CD4-positive, alpha-beta T cell (primary cell): ENCODE measurements at regions not wholly inside any gene's neighbourhood (a gene's known extent, or its start where the extent isn't known, plus 50 kb on each side); places are given as distances from the start of the nearest gene placed in this dataset.

ENCODE experiments used
- ATAC-seq: fragments of 200-7000 bp; cut with Tn5 transposase; one replicate; pipeline ENCODE4 v1.10.0; 2022; ENCODE audit warnings: mild to moderate bottlenecking; ENCODE audit not compliant: poor library complexity
- CTCF ChIA-PET: fragments of 350-600 bp; sonication (Branson Sonifier 250); formaldehyde crosslinking; loops from one replicate; lab custom pipeline; 2021; ENCODE audit warnings: antibody characterized with exemption, inconsistent platforms; lab: Charles Lee
- POLR2A ChIA-PET: fragments of 350-600 bp; sonication (Branson Sonifier 250); formaldehyde crosslinking; loops from one replicate; lab custom pipeline; 2021; ENCODE audit warnings: antibody characterized with exemption, inconsistent platforms; lab: Charles Lee
- DNase-seq, 14 experiments: peaks; one replicate each; pipeline ENCODE4 v3.0.0-alpha.2; 2013 to 2020; ENCODE audit warnings: mixed read lengths in 2 of 14
- H3K27ac ChIP-seq, 2 donors: one replicate each; pipeline versions ENCODE4 v1.5.1 to v1.7.0; 2013; ENCODE audit warnings: low read length in 2 of 2, low read depth in 1 of 2, mild to moderate bottlenecking in 1 of 2
- H3K27me3 ChIP-seq, 2 experiments: 1 replicate in 1 of 2; 2 replicates in 1 of 2; pipeline versions ENCODE4 v1.6.1 to v1.7.0; 2013; ENCODE audit warnings: low read length in 2 of 2, control low read depth in 1 of 2, mild to moderate bottlenecking in 1 of 2, moderate library complexity in 1 of 2; ENCODE audit not compliant: insufficient read depth in 2 of 2, control insufficient read depth in 1 of 2
- H3K36me3 ChIP-seq: one replicate; pipeline ENCODE4 v1.6.1; 2013; ENCODE audit warnings: low read length, control low read depth; ENCODE audit not compliant: insufficient read depth
- H3K4me1 ChIP-seq: one replicate; pipeline ENCODE4 v1.6.1; 2013; ENCODE audit warnings: low read length, control low read depth; ENCODE audit not compliant: insufficient read depth
- H3K4me3 ChIP-seq: one replicate; pipeline ENCODE4 v1.5.1; 2013; ENCODE audit warnings: mild to moderate bottlenecking, low read length, moderate library complexity
- H3K9me3 ChIP-seq, 2 experiments: 1 replicate in 1 of 2; 2 replicates in 1 of 2; pipeline versions ENCODE4 v1.6.1 to v1.7.0; 2013; ENCODE audit warnings: low read length in 2 of 2, mild to moderate bottlenecking in 2 of 2, control low read depth in 1 of 2, moderate library complexity in 1 of 2; ENCODE audit not compliant: control insufficient read depth in 1 of 2, insufficient read depth in 1 of 2
- H3K27ac Mint-ChIP-seq: one replicate; pipeline ENCODE4 v1.8.0; 2020; ENCODE audit warnings: mixed read lengths
- H3K27me3 Mint-ChIP-seq: one replicate; pipeline ENCODE4 v1.8.0; 2021; ENCODE audit warnings: mixed read lengths
- H3K36me3 Mint-ChIP-seq: one replicate; pipeline ENCODE4 v1.8.0; 2021; ENCODE audit warnings: low read depth, mixed read lengths
- H3K4me1 Mint-ChIP-seq: one replicate; pipeline ENCODE4 v1.8.0; 2021; ENCODE audit warnings: low read depth, mixed read lengths
- H3K4me3 Mint-ChIP-seq: one replicate; pipeline ENCODE4 v1.8.0; 2020; ENCODE audit warnings: mild to moderate bottlenecking, mixed read lengths
- H3K9me3 Mint-ChIP-seq: one replicate; pipeline ENCODE4 v1.8.0; 2020; ENCODE audit warnings: mixed read lengths
- intact Hi-C, 2 experiments: fragments of 100-400 bp; cut with DNase I in 1 of 2; cut with micrococcal nuclease in 1 of 2; formaldehyde crosslinking; loops; one replicate each; pipeline versions ENCODE4 v1.15.1 to v1.9.0; 2023 to 2025; cut with DNase I, micrococcal nuclease
- TF ChIP-seq, protein P1 (sequence below): fragments of 200-600 bp; IDR thresholded peaks from one replicate; pipeline ENCODE4 v1.8.0; 2022; ENCODE audit warnings: antibody characterized with exemption, mild to moderate bottlenecking

DNA sequence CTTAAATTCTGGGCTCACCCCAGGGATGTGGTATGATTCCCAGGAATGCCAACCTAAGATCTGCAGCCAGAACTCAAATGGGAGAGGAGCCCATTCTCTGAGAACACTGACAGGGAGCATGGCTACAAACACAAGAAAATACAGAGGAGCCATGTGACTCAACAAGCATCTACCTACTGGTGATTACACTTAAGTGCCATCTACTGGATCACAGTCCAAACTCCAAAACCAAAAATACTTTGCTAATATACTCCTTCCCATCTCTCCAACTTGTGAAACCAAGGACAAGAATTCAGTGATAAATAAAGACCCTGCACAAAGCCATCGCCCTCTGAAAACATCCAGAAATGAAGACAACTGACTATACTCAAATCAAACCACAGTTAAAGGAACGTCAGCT lies 116.9 kb downstream of the NR4A2 start:
- no peak overlapping the region for H3K27ac ChIP-seq
- H3K9me3 Mint-ChIP-seq = peaks cover 4% of the 10 kb centered on the region
- H3K4me3 ChIP-seq = no peak overlapping the region
- H3K9me3 ChIP-seq = no peaks in the 10 kb centered on the region
- H3K4me1 Mint-ChIP-seq = no peaks in the 10 kb centered on the region
- TF ChIP-seq, protein P1, sequence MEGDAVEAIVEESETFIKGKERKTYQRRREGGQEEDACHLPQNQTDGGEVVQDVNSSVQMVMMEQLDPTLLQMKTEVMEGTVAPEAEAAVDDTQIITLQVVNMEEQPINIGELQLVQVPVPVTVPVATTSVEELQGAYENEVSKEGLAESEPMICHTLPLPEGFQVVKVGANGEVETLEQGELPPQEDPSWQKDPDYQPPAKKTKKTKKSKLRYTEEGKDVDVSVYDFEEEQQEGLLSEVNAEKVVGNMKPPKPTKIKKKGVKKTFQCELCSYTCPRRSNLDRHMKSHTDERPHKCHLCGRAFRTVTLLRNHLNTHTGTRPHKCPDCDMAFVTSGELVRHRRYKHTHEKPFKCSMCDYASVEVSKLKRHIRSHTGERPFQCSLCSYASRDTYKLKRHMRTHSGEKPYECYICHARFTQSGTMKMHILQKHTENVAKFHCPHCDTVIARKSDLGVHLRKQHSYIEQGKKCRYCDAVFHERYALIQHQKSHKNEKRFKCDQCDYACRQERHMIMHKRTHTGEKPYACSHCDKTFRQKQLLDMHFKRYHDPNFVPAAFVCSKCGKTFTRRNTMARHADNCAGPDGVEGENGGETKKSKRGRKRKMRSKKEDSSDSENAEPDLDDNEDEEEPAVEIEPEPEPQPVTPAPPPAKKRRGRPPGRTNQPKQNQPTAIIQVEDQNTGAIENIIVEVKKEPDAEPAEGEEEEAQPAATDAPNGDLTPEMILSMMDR = no peak
- POLR2A ChIA-PET = no interaction called here
- CTCF ChIA-PET = interaction anchor here (0.6 kb wide), 1 partner anchor 395 kb away, joined by 3 read pairs; no protein-coding TSS in a partner anchor
- intact Hi-C loops = no loop called here
- H3K36me3 Mint-ChIP-seq = no peaks in the 10 kb centered on the region
- peaks cover 30% of the 10 kb centered on the region for H3K27me3 Mint-ChIP-seq
- peaks cover 0 to 8% of the 10 kb centered on the region in 2 experiments for H3K27me3 ChIP-seq
- no peak for DNase-seq
- H3K4me3 Mint-ChIP-seq = no peak overlapping the region
- no peaks in the 10 kb centered on the region for H3K36me3 ChIP-seq
- no peak overlapping the region for H3K27ac Mint-ChIP-seq
- ATAC-seq = no peak
- H3K4me1 ChIP-seq = no peaks in the 10 kb centered on the region

DNA sequence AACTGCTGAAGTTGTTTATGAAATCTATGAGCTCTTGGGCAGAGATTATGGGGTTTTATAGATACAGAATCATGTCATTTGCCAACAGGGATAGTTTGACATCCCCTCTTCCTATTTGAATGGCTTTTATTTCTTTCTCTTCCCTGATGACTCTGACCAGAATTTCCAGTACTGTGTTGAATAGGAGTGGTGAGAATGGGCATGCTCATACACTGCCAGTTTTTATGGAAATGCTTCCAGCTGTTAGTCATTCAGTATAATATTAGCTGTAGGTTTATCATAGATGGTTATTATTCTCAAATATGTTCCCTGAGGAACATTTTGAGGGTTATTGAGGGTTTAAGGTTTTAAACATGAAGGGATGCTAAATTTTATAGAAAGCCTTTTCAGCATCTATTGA lies 121.2 kb downstream of the NR4A2 start:
- Histone ChIP-seq H3K27ac (no peak overlapping the region), H3K27me3 (peaks cover 0 to 8% of the 10 kb centered on the region in 2 experiments), H3K9me3 (no peaks in the 10 kb centered on the region), H3K4me1 (no peaks in the 10 kb centered on the region), H3K36me3 (no peaks in the 10 kb centered on the region), H3K4me3 (no peak overlapping the region)
- TF ChIP-seq, protein P1 = no peak
- no peak for DNase-seq
- intact Hi-C loops = no loop called here
- H3K9me3 Mint-ChIP-seq = no peaks in the 10 kb centered on the region
- no peak overlapping the region for H3K27ac Mint-ChIP-seq
- POLR2A ChIA-PET = interaction anchor here (0.9 kb wide), 1 partner anchor 14 kb away, joined by 3 read pairs; no protein-coding TSS in a partner anchor
- H3K4me3 Mint-ChIP-seq = no peak overlapping the region
- H3K4me1 Mint-ChIP-seq = no peaks in the 10 kb centered on the region
- H3K27me3 Mint-ChIP-seq = peaks cover 22% of the 10 kb centered on the region
- ATAC-seq = no peak
- H3K36me3 Mint-ChIP-seq = no peaks in the 10 kb centered on the region
- CTCF ChIA-PET = no interaction called here

DNA sequence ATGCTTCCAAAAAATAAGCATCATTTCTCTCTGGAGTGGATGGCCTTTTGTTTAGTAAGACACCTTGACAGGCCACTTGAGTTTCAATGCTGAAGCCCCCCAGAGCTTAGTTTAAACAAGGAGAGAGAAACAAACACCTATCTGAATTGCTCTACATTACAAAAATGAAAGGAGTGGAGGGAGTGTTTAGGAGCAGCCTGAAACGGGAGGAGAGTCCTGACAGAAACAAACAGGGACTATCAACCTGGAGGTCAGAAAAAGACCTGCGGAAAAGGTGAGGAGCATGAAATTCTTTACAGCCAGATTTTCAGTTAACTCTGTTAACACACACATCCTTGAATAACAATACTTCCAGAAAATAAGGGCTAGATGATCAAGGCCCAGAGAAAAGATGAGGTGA lies 126.2 kb downstream of the NR4A2 start:
- H3K36me3 ChIP-seq = no peaks in the 10 kb centered on the region
- no peak overlapping the region for H3K27ac ChIP-seq
- H3K4me3 ChIP-seq = no peak overlapping the region
- H3K4me3 Mint-ChIP-seq = no peak overlapping the region
- H3K36me3 Mint-ChIP-seq = no peaks in the 10 kb centered on the region
- CTCF ChIA-PET = no interaction called here
- H3K27ac Mint-ChIP-seq = no peak overlapping the region
- POLR2A ChIA-PET = no interaction called here
- DNase-seq (no peak), ATAC-seq (no peak)
- H3K4me1 Mint-ChIP-seq = no peaks in the 10 kb centered on the region
- TF ChIP-seq, protein P1 = no peak
- H3K9me3 ChIP-seq = no peaks in the 10 kb centered on the region
- peaks cover 6% of the 10 kb centered on the region for H3K27me3 Mint-ChIP-seq
- H3K9me3 Mint-ChIP-seq = no peaks in the 10 kb centered on the region
- H3K27me3 ChIP-seq = peaks cover 0 to 5% of the 10 kb centered on the region in 2 experiments
- H3K4me1 ChIP-seq = no peaks in the 10 kb centered on the region
- intact Hi-C loops = no loop called here
